Ishikawa (cell line): ENCODE measurements at regions not wholly inside any gene's neighbourhood (a gene's known extent, or its start where the extent isn't known, plus 50 kb on each side); places are given as distances from the start of the nearest gene placed in this dataset.

Source experiments
- CEBPB ChIP-seq: IDR thresholded peaks from 2 replicates; pipeline ENCODE4 v1.6.1; 2012
- CREB1 ChIP-seq: IDR thresholded peaks from 2 replicates; pipeline ENCODE4 v1.6.1; 2012; ENCODE audit warnings: low read depth
- EGR1 ChIP-seq: IDR thresholded peaks from 2 replicates; pipeline ENCODE4 v1.6.1; 2012
- EP300 ChIP-seq: IDR thresholded peaks from 2 replicates; pipeline ENCODE4 v1.6.1; 2012; ENCODE audit warnings: borderline replicate concordance
- FOXM1 ChIP-seq: IDR thresholded peaks from 2 replicates; pipeline ENCODE4 v1.6.1; 2012; ENCODE audit warnings: low read depth, borderline replicate concordance
- MAX ChIP-seq: IDR thresholded peaks from 2 replicates; pipeline ENCODE4 v1.6.1; 2012
- NFIC ChIP-seq: IDR thresholded peaks from 2 replicates; pipeline ENCODE4 v1.6.1; 2012
- RAD21 ChIP-seq: IDR thresholded peaks from 2 replicates; pipeline ENCODE4 v1.6.1; 2012; ENCODE audit warnings: low read depth
- REST ChIP-seq: IDR thresholded peaks from 2 replicates; pipeline ENCODE4 v1.6.1; 2012; ENCODE audit warnings: low read depth, mild to moderate bottlenecking
- TAF1 ChIP-seq: IDR thresholded peaks from 2 replicates; pipeline ENCODE4 v1.6.1; 2012; ENCODE audit warnings: low read depth, mild to moderate bottlenecking
- TCF12 ChIP-seq: IDR thresholded peaks from 2 replicates; pipeline ENCODE4 v1.6.1; 2012; ENCODE audit warnings: low read depth
- TEAD4 ChIP-seq: IDR thresholded peaks from 2 replicates; pipeline ENCODE4 v1.6.1; 2012
- YY1 ChIP-seq: IDR thresholded peaks from 2 replicates; pipeline ENCODE4 v1.6.1; 2012; ENCODE audit warnings: low read depth
- ZBTB7A ChIP-seq: IDR thresholded peaks from 2 replicates; pipeline ENCODE4 v1.6.1; 2012; ENCODE audit warnings: low read depth
- TF ChIP-seq, protein P1 (sequence below): IDR thresholded peaks from 2 replicates; pipeline ENCODE4 v1.6.1; 2012

- no peak for TF ChIP-seq EGR1
- TF ChIP-seq RAD21, result no peak
- TF ChIP-seq EP300, result no peak
- TF ChIP-seq MAX, result no peak
Observed at GRCh38 chr19:5281588-5281987, 59.0 kb downstream of the PTPRS start.

GRCh38 chr19:5273782-5274181 is 66.8 kb downstream of the PTPRS start:
- TF ChIP-seq MAX (no peak), REST (no peak), RAD21 (no peak)

DNA sequence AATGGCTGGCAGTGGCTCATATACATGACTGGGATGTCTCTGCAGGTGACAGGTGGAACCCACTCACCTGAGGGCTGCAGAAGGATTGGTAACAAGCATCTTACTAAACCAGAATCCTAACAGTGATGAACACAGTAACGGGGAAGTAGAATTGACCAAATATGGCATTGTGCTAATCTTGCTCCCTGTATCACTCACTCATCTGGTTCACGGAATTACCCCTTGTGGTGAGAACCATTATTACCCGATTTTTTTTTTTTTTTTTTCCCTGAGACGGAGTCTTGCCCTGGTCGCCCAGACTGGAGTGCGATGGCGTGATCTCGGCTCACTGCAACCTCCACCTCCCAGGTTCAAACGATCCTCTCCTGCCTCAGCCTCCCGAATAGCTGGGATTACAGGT is 69.5 kb downstream of the PTPRS start:
- TF ChIP-seq FOXM1 (no peak), TEAD4 (no peak), CREB1 (no peak), NFIC (no peak), ZBTB7A (no peak), EGR1 (no peak), MAX (no peak), TCF12 (no peak), TAF1 (no peak), EP300 (no peak)

DNA sequence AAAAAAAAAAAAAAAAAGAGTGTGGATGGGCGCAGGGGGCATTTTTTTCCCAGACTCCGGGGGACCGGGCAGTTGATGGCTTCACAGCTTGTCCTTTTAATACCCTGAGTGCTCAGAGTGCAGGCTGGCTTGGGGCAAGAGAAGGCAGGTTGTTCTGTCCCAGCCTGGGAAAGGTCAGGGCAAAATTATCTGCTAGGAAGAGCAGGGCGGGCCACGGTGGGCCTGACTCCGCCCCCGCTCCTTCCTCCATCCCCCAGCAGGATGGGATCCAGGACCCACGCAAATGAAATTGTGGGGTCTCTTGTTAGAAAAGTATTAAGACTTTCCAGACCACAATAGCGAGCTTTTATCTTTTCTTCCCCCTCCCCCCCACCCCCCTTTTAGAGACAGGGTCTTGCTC is 70.7 kb downstream of the PTPRS start:
- TF ChIP-seq EP300, result no peak
- TF ChIP-seq CREB1, result no peak
- TF ChIP-seq RAD21, result no peak
- no peak for TF ChIP-seq TAF1
- no peak for TF ChIP-seq TCF12
- no peak for TF ChIP-seq CEBPB
- no peak for TF ChIP-seq ZBTB7A
- no peak for TF ChIP-seq MAX
- no peak for TF ChIP-seq REST
- TF ChIP-seq NFIC, result no peak
- TF ChIP-seq TEAD4, result no peak
- no peak for TF ChIP-seq FOXM1
- no peak for TF ChIP-seq EGR1
- TF ChIP-seq, protein P1, sequence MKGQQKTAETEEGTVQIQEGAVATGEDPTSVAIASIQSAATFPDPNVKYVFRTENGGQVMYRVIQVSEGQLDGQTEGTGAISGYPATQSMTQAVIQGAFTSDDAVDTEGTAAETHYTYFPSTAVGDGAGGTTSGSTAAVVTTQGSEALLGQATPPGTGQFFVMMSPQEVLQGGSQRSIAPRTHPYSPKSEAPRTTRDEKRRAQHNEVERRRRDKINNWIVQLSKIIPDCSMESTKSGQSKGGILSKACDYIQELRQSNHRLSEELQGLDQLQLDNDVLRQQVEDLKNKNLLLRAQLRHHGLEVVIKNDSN, result no peak
- TF ChIP-seq YY1, result no peak

GRCh38 chr19:5269279-5269678 is 71.3 kb downstream of the PTPRS start:
- TF ChIP-seq ZBTB7A (no peak), RAD21 (no peak), EGR1 (no peak), REST (no peak), NFIC (no peak)

GRCh38 chr19:5268801-5269200 is 71.8 kb downstream of the PTPRS start:
- TF ChIP-seq TCF12 (no peak), EP300 (no peak), ZBTB7A (no peak), CEBPB (no peak), RAD21 (no peak), YY1 (no peak), TAF1 (no peak), NFIC (no peak), TEAD4 (no peak), EGR1 (no peak), CREB1 (no peak), MAX (no peak)
